ENCODE measurements at regions not wholly inside any gene's neighbourhood (a gene's known extent, or its start where the extent isn't known, plus 50 kb on each side); places are given as distances from the start of the nearest gene placed in this dataset.

- DNase-seq (ENCODE audit: low read depth in 2 of 2): peak; percentile 13 to 42
Measured at GRCh38 chr12:132393991-132394949, 64.9 kb upstream of the GALNT9 start.

GRCh38 chr12:132393245-132393795 is 63.9 kb upstream of the GALNT9 start:
- DNase-seq (ENCODE audit: low read depth in 2 of 2): no peak

GRCh38 chr12:132392389-132393244 is 63.2 kb upstream of the GALNT9 start:
- DNase-seq (ENCODE audit: low read depth in 2 of 2): no peak

GRCh38 chr12:132391326-132392041 is 62.1 kb upstream of the GALNT9 start:
- no peak for DNase-seq (ENCODE audit: low read depth in 2 of 2)

- DNase-seq (ENCODE audit: low read depth in 2 of 2): no peak
Measured at GRCh38 chr12:132390287-132391076, 61.1 kb upstream of the GALNT9 start.

- no peak for DNase-seq (ENCODE audit: low read depth in 2 of 2)
Measured at GRCh38 chr12:132389526-132390286, 60.3 kb upstream of the GALNT9 start.

GRCh38 chr12:132389026-132389425 is 59.6 kb upstream of the GALNT9 start:
- no peak for DNase-seq (ENCODE audit: low read depth in 2 of 2)

GRCh38 chr12:132388379-132389015 is 59.1 kb upstream of the GALNT9 start:
- no peak for DNase-seq (ENCODE audit: low read depth in 2 of 2)

GRCh38 chr12:132386926-132387497 is 57.6 kb upstream of the GALNT9 start:
- no peak for DNase-seq (ENCODE audit: low read depth in 2 of 2)

GRCh38 chr12:132385923-132386751 is 56.7 kb upstream of the GALNT9 start:
- no peak for DNase-seq (ENCODE audit: low read depth in 2 of 2)

- DNase-seq (ENCODE audit: low read depth in 2 of 2): no peak
Measured at GRCh38 chr12:132384916-132385774, 55.8 kb upstream of the GALNT9 start.

- no peak for DNase-seq (ENCODE audit: low read depth in 2 of 2)
Measured at GRCh38 chr12:132380641-132381040, 51.3 kb upstream of the GALNT9 start.

GRCh38 chr12:132379996-132380395 is 50.6 kb upstream of the GALNT9 start:
- DNase-seq (ENCODE audit: low read depth in 2 of 2): no peak

GRCh38 chr12:132379576-132379975 is 50.2 kb upstream of the GALNT9 start:
- no peak for DNase-seq (ENCODE audit: low read depth in 2 of 2)

Measured in stimulated activated CD8-positive, alpha-beta memory T cell treated with anti-CD3 and anti-CD28 coated beads, Interleukin-15, amount 100 ng/mL, for 48 hours (primary cell).